HG03469 (cell line): ENCODE measurements at regions not wholly inside any gene's neighbourhood (a gene's known extent, or its start where the extent isn't known, plus 50 kb on each side); places are given as distances from the start of the nearest gene placed in this dataset.
A peak's percentile ranks its signal among the peaks of the same experiment; 100 is the strongest.
"Not testable (repeated sequence)": the region's sequence is repeated elsewhere in the genome, so short reads cannot be mapped to it uniquely, and the experiment has no call there.

Experiments used
- ATAC-seq: cut with Tn5 transposase; IDR thresholded peaks from one replicate; pipeline ENCODE4 v1.9.1; 2021; ENCODE audit warnings: mild to moderate bottlenecking, moderate library complexity, moderate number of reproducible peaks; ENCODE audit not compliant: unreplicated experiment

GRCh38 chr16:31975826-31976419, 102.3 kb downstream of the ZNF267 start:
- ATAC-seq = not testable (repeated sequence)

- not testable (repeated sequence) for ATAC-seq
Observed at GRCh38 chr16:31978463-31978862, 104.9 kb downstream of the ZNF267 start.

GRCh38 chr16:31981739-31982138, 108.1 kb downstream of the ZNF267 start:
- ATAC-seq = not testable (repeated sequence)

GRCh38 chr16:31982986-31983385, 109.4 kb downstream of the ZNF267 start:
- ATAC-seq = not testable (repeated sequence)

- not testable (repeated sequence) for ATAC-seq
Observed at GRCh38 chr16:31983666-31984065, 110.1 kb downstream of the ZNF267 start.

- not testable (repeated sequence) for ATAC-seq
Observed at GRCh38 chr16:31986895-31987294, 113.3 kb downstream of the ZNF267 start.

- peak; percentile 50 for ATAC-seq
Observed at GRCh38 chr16:31988595-31989581, 115.3 kb downstream of the ZNF267 start.

GRCh38 chr16:31990261-31990660, 116.7 kb downstream of the ZNF267 start:
- ATAC-seq = not testable (repeated sequence)

GRCh38 chr16:31990980-31991379, 117.4 kb downstream of the ZNF267 start:
- not testable (repeated sequence) for ATAC-seq

GRCh38 chr16:31996325-31996724, 122.7 kb downstream of the ZNF267 start:
- not testable (repeated sequence) for ATAC-seq

- ATAC-seq = not testable (repeated sequence)
Observed at GRCh38 chr16:32002496-32002895, 128.9 kb downstream of the ZNF267 start.

- ATAC-seq = not testable (repeated sequence)
Observed at GRCh38 chr16:32003819-32004218, 130.2 kb downstream of the ZNF267 start.

- not testable (repeated sequence) for ATAC-seq
Observed at GRCh38 chr16:32038783-32039496, 165.3 kb downstream of the ZNF267 start.

- not testable (repeated sequence) for ATAC-seq
Observed at GRCh38 chr16:32039919-32040318, 166.3 kb downstream of the ZNF267 start.

- not testable (repeated sequence) for ATAC-seq
Observed at GRCh38 chr16:32066016-32066651, 187.0 kb upstream of the TP53TG3D start.

- not testable (repeated sequence) for ATAC-seq
Observed at GRCh38 chr16:32071586-32071985, 181.5 kb upstream of the TP53TG3D start.

GRCh38 chr16:32083891-32084290, 169.2 kb upstream of the TP53TG3D start:
- ATAC-seq = not testable (repeated sequence)

- not testable (repeated sequence) for ATAC-seq
Observed at GRCh38 chr16:32084656-32085401, 168.3 kb upstream of the TP53TG3D start.

- ATAC-seq = not testable (repeated sequence)
Observed at GRCh38 chr16:32085438-32086141, 167.5 kb upstream of the TP53TG3D start.
